Astrocyte (in vitro differentiated cells and primary cell): ENCODE measurements at regions not wholly inside any gene's neighbourhood (a gene's known extent, or its start where the extent isn't known, plus 50 kb on each side); places are given as distances from the start of the nearest gene placed in this dataset.

Source experiments
- EZH2 ChIP-seq: IDR thresholded peaks from 2 replicates; pipeline ENCODE4 v1.6.1; 2012; ENCODE audit warnings: mild to moderate bottlenecking, low read length, inconsistent platforms; ENCODE audit not compliant: insufficient read depth
- TF ChIP-seq, protein P1 (sequence below): IDR thresholded peaks from 2 replicates; pipeline ENCODE4 v1.5.1; 2011; ENCODE audit warnings: low read depth, mild to moderate bottlenecking, inconsistent platforms, low read length, moderate library complexity; ENCODE audit not compliant: insufficient read depth

GRCh38 chr2:19038071-19039015, 320.1 kb downstream of the OSR1 start:
- TF ChIP-seq, protein P1, sequence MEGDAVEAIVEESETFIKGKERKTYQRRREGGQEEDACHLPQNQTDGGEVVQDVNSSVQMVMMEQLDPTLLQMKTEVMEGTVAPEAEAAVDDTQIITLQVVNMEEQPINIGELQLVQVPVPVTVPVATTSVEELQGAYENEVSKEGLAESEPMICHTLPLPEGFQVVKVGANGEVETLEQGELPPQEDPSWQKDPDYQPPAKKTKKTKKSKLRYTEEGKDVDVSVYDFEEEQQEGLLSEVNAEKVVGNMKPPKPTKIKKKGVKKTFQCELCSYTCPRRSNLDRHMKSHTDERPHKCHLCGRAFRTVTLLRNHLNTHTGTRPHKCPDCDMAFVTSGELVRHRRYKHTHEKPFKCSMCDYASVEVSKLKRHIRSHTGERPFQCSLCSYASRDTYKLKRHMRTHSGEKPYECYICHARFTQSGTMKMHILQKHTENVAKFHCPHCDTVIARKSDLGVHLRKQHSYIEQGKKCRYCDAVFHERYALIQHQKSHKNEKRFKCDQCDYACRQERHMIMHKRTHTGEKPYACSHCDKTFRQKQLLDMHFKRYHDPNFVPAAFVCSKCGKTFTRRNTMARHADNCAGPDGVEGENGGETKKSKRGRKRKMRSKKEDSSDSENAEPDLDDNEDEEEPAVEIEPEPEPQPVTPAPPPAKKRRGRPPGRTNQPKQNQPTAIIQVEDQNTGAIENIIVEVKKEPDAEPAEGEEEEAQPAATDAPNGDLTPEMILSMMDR: no peak
- TF ChIP-seq EZH2: no peak
